ENCODE measurements at regions not wholly inside any gene's neighbourhood (a gene's known extent, or its start where the extent isn't known, plus 50 kb on each side); places are given as distances from the start of the nearest gene placed in this dataset.
A peak's percentile ranks its signal among the peaks of the same experiment; 100 is the strongest.

GRCh38 chr3:81426826-81427577, 334.4 kb downstream of the GBE1 start:
- H3K4me3 ChIP-seq (replicated peaks; ENCODE audit: low read depth, low read length), result no peak overlapping the region
- no peak for DNase-seq (ENCODE audit: extremely low read depth, low read depth)
- no peak for TF ChIP-seq CTCF (IDR thresholded peaks at IDR 0.05; ENCODE audit: low read depth, low read length, missing control alignments)

- no peak for TF ChIP-seq CTCF (IDR thresholded peaks at IDR 0.05; ENCODE audit: low read depth, low read length, missing control alignments)
- DNase-seq (ENCODE audit: extremely low read depth, low read depth), result peak; percentile 5
- H3K4me3 ChIP-seq (replicated peaks; ENCODE audit: low read depth, low read length), result no peak overlapping the region
These were observed 336.1 kb downstream of the GBE1 start for GRCh38 chr3:81425198-81425868.

GRCh38 chr3:81419228-81419627, 342.2 kb downstream of the GBE1 start:
- H3K4me3 ChIP-seq (replicated peaks; ENCODE audit: low read depth, low read length), result no peak overlapping the region
- no peak for TF ChIP-seq CTCF (IDR thresholded peaks at IDR 0.05; ENCODE audit: low read depth, low read length, missing control alignments)
- no peak for DNase-seq (ENCODE audit: extremely low read depth, low read depth)

GRCh38 chr3:81416812-81417211, 344.6 kb downstream of the GBE1 start:
- DNase-seq (ENCODE audit: extremely low read depth, low read depth), result no peak
- TF ChIP-seq CTCF (IDR thresholded peaks at IDR 0.05; ENCODE audit: low read depth, low read length, missing control alignments), result no peak
- no peak overlapping the region for H3K4me3 ChIP-seq (replicated peaks; ENCODE audit: low read depth, low read length)

- DNase-seq (ENCODE audit: extremely low read depth, low read depth), result no peak
- no peak for TF ChIP-seq CTCF (IDR thresholded peaks at IDR 0.05; ENCODE audit: low read depth, low read length, missing control alignments)
- H3K4me3 ChIP-seq (replicated peaks; ENCODE audit: low read depth, low read length), result no peak overlapping the region
These were observed 355.1 kb downstream of the GBE1 start for GRCh38 chr3:81406318-81406717.

GRCh38 chr3:81395739-81396513, 365.5 kb downstream of the GBE1 start:
- DNase-seq (ENCODE audit: extremely low read depth, low read depth), result no peak
- no peak overlapping the region for H3K4me3 ChIP-seq (replicated peaks; ENCODE audit: low read depth, low read length)
- TF ChIP-seq CTCF (IDR thresholded peaks at IDR 0.05; ENCODE audit: low read depth, low read length, missing control alignments), result peak; percentile 24
